Right lobe of liver (tissue), 4 donors: ENCODE measurements at regions not wholly inside any gene's neighbourhood (a gene's known extent, or its start where the extent isn't known, plus 50 kb on each side); places are given as distances from the start of the nearest gene placed in this dataset.

ENCODE experiments used
- CTCF ChIP-seq, 4 donors: fragments of 200-600 bp in 3 of 4; fragments of 450-650 bp in 1 of 4; IDR thresholded peaks; one replicate each; pipeline versions ENCODE4 v1.5.1 to v1.8.0; 2016 to 2022; ENCODE audit warnings: antibody characterized with exemption in 4 of 4, mild to moderate bottlenecking in 2 of 4
- POLR2A ChIP-seq: fragments of 450-650 bp; IDR thresholded peaks from one replicate; pipeline ENCODE4 v1.6.1; 2017; ENCODE audit warnings: antibody characterized with exemption, mild to moderate bottlenecking
- donor health status: DM: no; HTN: no; CAD: no.
- donor health status: DM: no; HTN: no; CAD: no.
- donor health status: DM: no; HTN: yes; CAD: no.

GRCh38 chr11:98616098-98616655, 404.6 kb upstream of the CNTN5 start:
- TF ChIP-seq CTCF (IDR thresholded peaks at IDR 0.05) (no peak), POLR2A (no peak)
